ENCODE measurements at regions not wholly inside any gene's neighbourhood (a gene's known extent, or its start where the extent isn't known, plus 50 kb on each side); places are given as distances from the start of the nearest gene placed in this dataset.

- Histone ChIP-seq H2AFZ (no peak overlapping the region), H3K4me2 (no peak overlapping the region), H3K4me1 (ENCODE audit: insufficient read depth) (peaks cover 7% of the 10 kb centered on the region; the same call in 1 of the 2 replicates), H4K20me1 (replicated peaks; ENCODE audit: insufficient read depth) (no peaks in the 10 kb centered on the region), H3K79me2 (replicated peaks; ENCODE audit: insufficient read depth) (no peaks in the 10 kb centered on the region), H3K27ac (ENCODE audit: low read depth) (no peak overlapping the region), H3K27me3 (ENCODE audit: insufficient read depth) (no peaks in the 10 kb centered on the region), H3K9me2 (ENCODE audit: insufficient read depth) (no peaks in the 10 kb centered on the region), H3K4me3 (no peak overlapping the region), H3F3A (replicated peaks; ENCODE audit: low read depth) (no peaks in the 10 kb centered on the region), H3K36me3 (ENCODE audit: insufficient read depth) (no peaks in the 10 kb centered on the region)
- Mint-ChIP-seq H3K9me3 (no peaks in the 10 kb centered on the region), H3K36me3 (ENCODE audit: low read depth) (no peaks in the 10 kb centered on the region; the same call in 2 of the 3 replicates), H3K27me3 (ENCODE audit: insufficient read depth, low read depth, poor library complexity) (peaks cover 3% of the 10 kb centered on the region), H3K27ac (no peak overlapping the region), H3K4me1 (peaks cover 26% of the 10 kb centered on the region), H3K4me3 (no peak overlapping the region)
- DNase-seq (ENCODE audit: low spot score) (peak; percentile 89), ATAC-seq (peak; percentile 87)
- no peak for TF ChIP-seq REST (IDR thresholded peaks at IDR 0.05; ENCODE audit: unreplicated experiment)
- TF ChIP-seq ZNF462 (CRISPR knock-in tag; IDR thresholded peaks at IDR 0.05): peak; percentile 63
- no peak for TF ChIP-seq CREB1 (CRISPR knock-in tag; IDR thresholded peaks at IDR 0.05; ENCODE audit: low read depth)
- peak; percentile 73 to 78 for TF ChIP-seq CTCF (conservative IDR thresholded peaks at IDR 0.05; ENCODE audit: low read depth in 2 of 2)
Measured at GRCh38 chr4:107153228-107153627, 117.1 kb upstream of the DKK2 start.

Data from GM23338 (cell line).